GM13977 (cell line): ENCODE measurements at regions not wholly inside any gene's neighbourhood (a gene's known extent, or its start where the extent isn't known, plus 50 kb on each side); places are given as distances from the start of the nearest gene placed in this dataset.

Experiments
- DNase-seq: peaks from one replicate; pipeline ENCODE4 v3.0.0; 2012; ENCODE audit warnings: low spot score
- CTCF ChIP-seq: IDR thresholded peaks from 2 replicates; pipeline ENCODE4 v1.5.1; 2012; ENCODE audit warnings: mild to moderate bottlenecking, control low read depth; ENCODE audit not compliant: insufficient read depth; ENCODE audit errors: extremely low read depth, missing control alignments
- in situ Hi-C: fragments of 300-500 bp; cut with MboI; formaldehyde crosslinking; loops from one replicate; pipeline ENCODE4 v1.12.0; 2022; ENCODE audit warnings: low sequenced_read_pairs, low pct_unique_long_range_greater_than_20kb, mixed read lengths, inconsistent platforms; ENCODE audit not compliant: unreplicated experiment

GRCh38 chr9:30967476-30967875, 1417.0 kb upstream of the ACO1 start:
- in situ Hi-C loops, result no loop called here
- no peak for DNase-seq
- TF ChIP-seq CTCF, result no peak

GRCh38 chr9:30970186-30970585, 1414.3 kb upstream of the ACO1 start:
- in situ Hi-C loops, result no loop called here
- DNase-seq, result no peak
- TF ChIP-seq CTCF, result no peak

GRCh38 chr9:30970812-30971211, 1413.6 kb upstream of the ACO1 start:
- in situ Hi-C loops, result no loop called here
- no peak for DNase-seq
- no peak for TF ChIP-seq CTCF

GRCh38 chr9:30972654-30973053, 1411.8 kb upstream of the ACO1 start:
- DNase-seq, result no peak
- in situ Hi-C loops, result no loop called here
- no peak for TF ChIP-seq CTCF

GRCh38 chr9:30977965-30978364, 1406.5 kb upstream of the ACO1 start:
- no peak for TF ChIP-seq CTCF
- in situ Hi-C loops, result no loop called here
- no peak for DNase-seq

GRCh38 chr9:30982301-30982700, 1402.1 kb upstream of the ACO1 start:
- TF ChIP-seq CTCF, result no peak
- DNase-seq, result no peak
- in situ Hi-C loops, result no loop called here
